Kidney epithelial cell (primary cell): ENCODE measurements at regions not wholly inside any gene's neighbourhood (a gene's known extent, or its start where the extent isn't known, plus 50 kb on each side); places are given as distances from the start of the nearest gene placed in this dataset.

Source experiments
- DNase-seq: peaks from one replicate; pipeline ENCODE4 v3.0.0-alpha.2; 2010; ENCODE audit warnings: low read depth
- H3K27me3 ChIP-seq: 2 replicates; pipeline ENCODE4 v1.6.0; 2011; ENCODE audit warnings: low read length; ENCODE audit not compliant: control insufficient read depth, insufficient read depth
- H3K36me3 ChIP-seq: 2 replicates; pipeline ENCODE4 v1.5.1; 2011; ENCODE audit warnings: low read length; ENCODE audit not compliant: control insufficient read depth, insufficient read depth
- H3K4me3 ChIP-seq: 2 replicates; pipeline ENCODE4 v1.5.1; 2011; ENCODE audit warnings: low read depth, mild to moderate bottlenecking, control low read depth, low read length
- CTCF ChIP-seq: IDR thresholded peaks from 2 replicates; pipeline ENCODE4 v1.5.1; 2011; ENCODE audit warnings: mild to moderate bottlenecking, moderate library complexity, low read length, control low read depth, inconsistent platforms; ENCODE audit not compliant: insufficient read depth, poor library complexity, severe bottlenecking

- no peaks in the 10 kb centered on the region for H3K27me3 ChIP-seq
- DNase-seq: no peak
- no peaks in the 10 kb centered on the region for H3K36me3 ChIP-seq
- TF ChIP-seq CTCF: no peak
- no peak overlapping the region for H3K4me3 ChIP-seq
These were observed 63.7 kb upstream of the CCN6 start for GRCh38 chr6:111990214-111990613.

GRCh38 chr6:111992851-111993250 is 61.1 kb upstream of the CCN6 start:
- Histone ChIP-seq H3K4me3 (no peak overlapping the region), H3K36me3 (no peaks in the 10 kb centered on the region), H3K27me3 (no peaks in the 10 kb centered on the region)
- TF ChIP-seq CTCF: no peak
- DNase-seq: no peak

GRCh38 chr6:111993342-111993741 is 60.6 kb upstream of the CCN6 start:
- no peak for DNase-seq
- no peaks in the 10 kb centered on the region for H3K36me3 ChIP-seq
- no peaks in the 10 kb centered on the region for H3K27me3 ChIP-seq
- TF ChIP-seq CTCF: no peak
- H3K4me3 ChIP-seq: no peak overlapping the region

GRCh38 chr6:111994791-111995190 is 59.1 kb upstream of the CCN6 start:
- no peak for DNase-seq

GRCh38 chr6:111995404-111995803 is 58.5 kb upstream of the CCN6 start:
- Histone ChIP-seq H3K27me3 (no peaks in the 10 kb centered on the region), H3K36me3 (no peaks in the 10 kb centered on the region), H3K4me3 (no peak overlapping the region)
- no peak for DNase-seq
- no peak for TF ChIP-seq CTCF

More at GRCh38 chr6:111994791-111995190, 59.1 kb upstream of the CCN6 start:
- H3K27me3 ChIP-seq: no peaks in the 10 kb centered on the region
- H3K4me3 ChIP-seq: no peak overlapping the region
- H3K36me3 ChIP-seq: no peaks in the 10 kb centered on the region
- TF ChIP-seq CTCF: no peak

- DNase-seq: no peak
- TF ChIP-seq CTCF: no peak
- Histone ChIP-seq H3K27me3 (no peaks in the 10 kb centered on the region), H3K4me3 (no peak overlapping the region), H3K36me3 (no peaks in the 10 kb centered on the region)
These were observed 57.6 kb upstream of the CCN6 start for GRCh38 chr6:111996144-111996865.
